DND-41 (cell line): ENCODE measurements at regions not wholly inside any gene's neighbourhood (a gene's known extent, or its start where the extent isn't known, plus 50 kb on each side); places are given as distances from the start of the nearest gene placed in this dataset.

Experiments
- CTCF ChIP-seq: IDR thresholded peaks from 2 replicates; pipeline ENCODE4 v1.5.1; 2012; ENCODE audit warnings: borderline replicate concordance, low read length, moderate library complexity, mild to moderate bottlenecking; ENCODE audit not compliant: poor library complexity, severe bottlenecking; ENCODE audit errors: extremely low read depth
- EZH2 ChIP-seq: IDR thresholded peaks from 3 replicates; pipeline ENCODE4 v1.6.1; 2012; ENCODE audit warnings: borderline replicate concordance, low read depth, mild to moderate bottlenecking, moderate library complexity, low read length, inconsistent platforms; ENCODE audit not compliant: severe bottlenecking

- TF ChIP-seq EZH2 = no peak
- TF ChIP-seq CTCF = no peak
Measured at GRCh38 chr5:73351593-73351992, 97.0 kb downstream of the FOXD1 start.
